ENCODE measurements at regions not wholly inside any gene's neighbourhood (a gene's known extent, or its start where the extent isn't known, plus 50 kb on each side); places are given as distances from the start of the nearest gene placed in this dataset.
"Not testable (repeated sequence)": the region's sequence is repeated elsewhere in the genome, so short reads cannot be mapped to it uniquely, and the experiment has no call there.

DNA sequence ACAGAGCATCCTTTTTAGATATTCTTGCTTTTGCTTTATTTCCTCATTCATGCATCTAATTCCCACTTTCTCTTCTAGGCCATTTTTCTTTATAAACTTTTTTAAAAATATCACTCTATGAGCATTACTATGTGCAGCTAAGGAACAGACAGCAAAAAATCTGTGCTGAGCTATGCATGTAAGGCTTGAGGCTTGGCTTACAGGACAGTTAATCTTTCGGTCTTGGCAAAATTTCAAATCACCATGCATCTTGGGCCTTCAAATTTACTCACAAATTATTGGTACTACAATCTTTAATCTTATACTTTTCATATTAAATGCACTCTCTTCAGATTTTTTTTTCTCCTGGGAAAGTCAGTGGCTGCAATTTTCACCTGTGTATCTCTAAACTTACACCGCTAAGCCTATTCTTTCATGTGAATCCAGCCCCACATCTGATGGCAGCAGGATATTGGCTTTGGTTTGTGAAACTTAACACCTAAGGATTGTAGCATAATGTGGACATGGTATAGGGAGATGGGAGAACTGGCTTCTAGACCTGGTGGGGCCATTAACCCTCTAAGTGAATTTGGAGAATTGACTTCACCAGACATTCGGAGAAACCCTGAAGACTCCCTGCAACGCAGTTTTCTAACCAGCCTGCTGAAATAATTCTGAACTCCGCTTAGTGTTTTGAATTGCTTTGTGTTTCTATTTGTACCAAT, 278.3 kb downstream of the SPRY1 start:
- no peak for DNase-seq (ENCODE audit: low read depth)

DNA sequence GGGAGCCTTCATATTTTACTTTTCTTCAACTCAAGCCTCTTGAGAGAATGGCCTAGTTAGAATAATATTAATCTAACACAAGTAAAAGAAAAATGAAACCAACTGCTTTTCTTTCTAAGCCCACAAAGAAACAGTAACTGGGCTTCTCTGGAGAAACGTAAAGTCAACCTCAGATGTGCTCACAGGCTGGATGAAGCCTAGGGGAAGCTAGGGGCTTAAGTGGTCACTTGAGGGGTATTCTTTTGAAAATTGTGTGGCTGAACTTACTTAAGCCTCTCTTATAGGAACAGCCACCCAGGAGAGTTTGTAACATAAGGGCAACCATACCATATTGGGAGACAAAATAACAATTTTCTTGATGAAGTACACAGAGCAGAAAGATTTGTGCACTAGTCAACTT, 279.0 kb downstream of the SPRY1 start:
- no peak for DNase-seq (ENCODE audit: low read depth)

DNA sequence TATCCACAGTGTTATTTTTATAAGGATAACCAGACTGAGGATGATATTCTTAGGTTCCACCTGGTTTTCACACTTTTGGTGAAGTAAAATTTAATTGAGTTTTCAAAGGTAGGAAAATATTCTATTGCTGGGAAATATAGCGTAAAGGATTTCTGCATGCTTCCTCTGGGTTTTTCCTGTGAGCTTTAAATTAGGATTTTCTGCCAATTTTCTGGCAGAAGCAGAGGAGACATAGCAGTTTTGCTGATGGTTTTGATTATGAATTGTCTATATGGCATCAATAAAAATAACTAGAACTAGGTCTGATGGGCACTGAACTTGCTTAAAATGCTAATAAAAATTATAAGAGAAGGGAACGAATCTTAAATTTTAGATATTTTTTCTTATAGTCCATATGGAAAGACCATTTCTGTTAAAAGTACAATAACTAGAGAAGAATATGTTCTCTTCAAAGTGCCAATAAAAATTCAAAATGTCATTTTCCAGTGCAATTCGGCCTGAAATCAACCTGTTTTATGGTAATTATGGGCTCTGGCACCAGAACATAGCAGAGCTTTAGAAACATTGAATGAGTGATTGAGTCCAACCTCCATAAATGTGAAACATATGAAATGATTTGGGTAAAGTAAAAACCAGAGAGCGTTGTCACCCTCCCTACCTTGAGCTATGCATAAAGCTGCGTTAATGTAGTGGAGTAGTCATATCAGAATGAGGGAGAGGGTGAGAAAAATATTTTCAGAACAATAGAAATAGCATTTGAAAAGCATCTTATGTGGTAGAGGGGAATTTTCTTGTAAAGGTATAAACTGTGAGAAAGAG, 279.7 kb downstream of the SPRY1 start:
- DNase-seq (ENCODE audit: low read depth), result no peak

DNA sequence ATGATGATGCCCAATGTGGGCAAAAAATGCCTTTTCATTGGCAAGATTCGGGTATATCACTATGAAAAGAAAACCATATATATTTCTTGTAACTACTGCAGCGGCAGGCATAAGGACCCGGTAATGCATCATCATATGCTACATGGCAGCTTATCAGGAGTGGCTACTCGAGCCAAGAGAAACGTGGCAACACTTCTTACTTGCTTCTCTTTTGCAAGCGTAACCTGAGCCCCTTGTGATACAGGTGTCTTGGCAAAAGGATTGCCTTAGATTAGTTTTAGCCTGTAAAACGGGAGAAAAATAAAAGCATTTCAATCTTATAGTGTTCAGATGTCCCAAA, 280.3 kb downstream of the SPRY1 start:
- DNase-seq (ENCODE audit: low read depth), result no peak

DNA sequence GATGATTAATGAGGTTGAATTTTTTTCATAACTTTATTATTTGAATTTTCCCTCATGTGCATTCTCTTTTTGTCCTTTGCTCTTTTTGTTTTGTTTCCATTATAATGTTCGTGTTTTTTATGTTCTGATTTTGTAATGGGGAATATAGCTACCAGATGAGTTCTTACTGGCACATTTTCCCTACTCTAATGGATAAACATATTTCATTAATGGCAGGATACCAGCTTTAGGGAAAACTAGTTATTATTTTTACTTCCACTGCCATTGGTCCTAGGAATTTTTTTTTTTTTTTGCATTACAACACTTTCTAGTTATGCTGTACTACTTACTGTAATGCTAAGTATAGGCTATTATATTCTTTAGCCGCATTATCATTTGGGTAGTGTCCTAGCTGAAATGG, 286.3 kb downstream of the SPRY1 start:
- no peak for DNase-seq (ENCODE audit: low read depth)

DNA sequence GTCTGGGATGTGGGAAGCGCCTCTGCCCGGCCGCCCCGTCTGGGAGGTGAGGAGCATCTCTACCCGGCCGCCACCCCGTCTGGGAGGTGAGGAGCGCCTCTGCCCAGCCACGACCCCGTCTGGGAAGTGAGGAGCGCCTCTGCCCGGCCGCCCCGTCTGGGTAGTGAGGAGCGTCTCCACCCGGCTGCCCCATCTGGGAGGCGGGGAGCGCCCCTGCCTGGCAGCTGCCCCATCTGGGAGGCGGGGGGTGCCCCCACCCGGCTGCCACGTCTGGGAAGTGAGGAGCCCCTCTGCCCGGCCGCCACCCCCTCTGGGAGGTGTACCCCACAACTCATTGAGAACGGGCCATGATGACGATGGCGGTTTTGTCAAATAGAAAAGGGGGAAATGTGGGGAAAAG, 288.3 kb downstream of the SPRY1 start:
- DNase-seq (ENCODE audit: low read depth), result not testable (repeated sequence)

DNA sequence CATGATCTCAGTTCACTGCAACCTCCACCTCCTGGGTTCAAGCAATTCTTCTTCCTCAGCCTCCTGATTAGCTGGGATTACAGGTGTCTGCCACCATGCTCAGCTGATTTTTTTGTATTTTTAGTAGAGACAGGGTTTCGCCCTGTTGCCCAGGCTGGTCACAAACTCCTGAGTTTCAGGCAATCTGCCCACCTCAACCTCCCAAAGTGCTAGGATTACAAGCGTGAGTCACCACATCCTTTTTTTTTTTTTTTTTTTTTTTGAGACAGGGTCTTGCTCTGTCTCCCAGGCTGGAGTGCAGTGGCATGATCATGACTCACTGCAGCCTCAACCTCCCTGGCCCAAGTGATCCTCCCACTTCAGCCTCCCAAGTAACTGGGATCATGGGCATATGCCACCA, 298.9 kb downstream of the SPRY1 start:
- not testable (repeated sequence) for DNase-seq (ENCODE audit: low read depth)

DNA sequence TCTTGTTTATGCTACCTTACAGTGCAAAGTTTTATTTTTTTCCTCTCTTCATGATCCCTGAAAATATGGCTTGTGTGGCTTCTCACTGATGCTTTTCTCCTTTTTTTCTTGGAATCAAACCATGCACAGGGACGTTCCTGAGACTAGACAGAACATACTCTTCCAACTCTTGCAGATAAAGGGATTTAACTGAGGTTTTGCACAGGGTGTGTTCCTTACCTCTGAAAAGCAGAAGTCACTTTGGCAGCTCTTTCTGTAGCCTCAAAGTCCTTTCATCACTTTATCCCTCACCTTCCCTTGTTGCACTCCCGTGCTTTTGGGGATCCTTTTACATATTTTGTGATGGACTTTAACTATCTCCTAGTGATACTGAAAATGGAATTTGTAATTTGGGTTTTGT, 300.1 kb downstream of the SPRY1 start:
- no peak for DNase-seq (ENCODE audit: low read depth)

DNA sequence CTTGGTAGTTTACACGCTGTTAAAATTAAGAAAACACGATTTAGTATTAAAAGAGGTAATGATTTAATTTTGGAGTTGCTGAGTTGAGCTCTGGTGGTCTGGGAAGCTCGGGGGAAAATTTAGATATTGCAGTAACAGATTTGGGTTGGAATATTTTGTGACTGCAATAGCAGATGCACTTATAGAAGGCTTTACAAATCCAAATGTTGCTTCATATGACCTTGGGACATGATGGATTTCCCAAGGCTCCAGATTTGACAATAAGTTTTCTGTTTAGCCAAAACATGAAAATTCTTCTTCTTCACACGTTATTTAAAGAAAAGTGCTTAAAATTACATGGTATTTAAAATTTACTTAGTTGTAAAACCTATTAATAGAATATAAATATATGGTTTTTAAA, 302.0 kb downstream of the SPRY1 start:
- no peak for DNase-seq (ENCODE audit: low read depth)

DNA sequence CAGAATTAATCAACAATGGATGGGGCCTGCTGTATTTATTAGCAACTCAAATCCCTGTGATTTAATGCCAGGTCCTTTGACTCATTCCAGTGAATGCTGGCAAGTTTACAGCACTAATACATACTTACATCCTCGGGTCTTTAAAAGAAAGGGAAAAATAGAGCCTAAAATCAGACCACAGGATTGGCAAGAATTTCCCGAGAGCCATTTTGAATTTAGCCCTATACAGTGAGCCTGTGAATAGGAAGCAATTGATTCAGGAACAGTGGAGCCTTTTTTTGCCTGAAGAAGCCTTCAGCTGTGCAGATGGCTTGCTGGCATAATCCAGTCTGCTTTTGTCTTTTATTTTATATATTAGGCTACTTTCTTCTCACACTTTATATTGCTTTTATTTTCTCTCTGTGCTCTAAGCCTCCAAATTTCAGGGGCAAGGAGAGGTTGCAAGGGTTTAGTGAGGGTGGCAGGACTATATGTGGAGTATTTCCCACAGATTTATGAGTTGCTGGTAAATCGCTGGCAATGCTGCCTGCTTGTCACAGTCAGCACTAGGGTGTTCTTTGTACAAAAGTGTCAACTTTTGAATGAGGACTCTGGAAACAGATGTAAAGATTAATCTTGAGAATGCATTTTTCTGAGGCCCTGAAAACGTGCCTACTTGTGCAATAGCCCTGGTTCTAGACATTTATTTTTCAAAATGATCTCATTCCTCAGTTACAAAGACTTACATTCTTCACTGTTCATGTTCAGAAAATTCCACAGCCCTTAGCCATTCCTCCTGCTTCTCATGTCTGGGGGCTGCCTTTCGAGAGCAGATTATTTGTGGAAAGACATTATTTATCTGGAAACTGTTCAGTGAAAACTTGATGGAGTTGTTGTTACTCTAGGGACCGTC, 303.5 kb downstream of the SPRY1 start:
- no peak for DNase-seq (ENCODE audit: low read depth)

DNA sequence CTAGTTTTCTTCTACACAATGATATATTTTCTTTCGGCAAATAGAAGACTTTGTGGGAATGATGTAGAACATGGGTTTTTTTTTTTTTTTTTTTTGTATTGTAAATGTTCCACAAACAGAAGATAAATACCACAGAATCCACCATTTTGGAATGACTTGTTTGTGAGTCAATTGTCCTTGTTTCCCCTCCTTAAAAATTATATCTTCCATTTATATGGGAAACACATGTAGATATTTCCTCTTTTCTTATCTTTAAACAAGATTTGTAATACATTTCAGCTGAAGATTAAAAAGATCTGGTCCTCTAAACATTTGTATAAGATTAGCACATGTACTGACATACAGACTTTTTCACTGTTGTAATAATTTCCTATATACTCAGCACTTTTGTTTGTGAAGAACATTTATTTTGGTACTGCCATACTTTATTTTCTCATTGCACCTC, 304.6 kb downstream of the SPRY1 start:
- no peak for DNase-seq (ENCODE audit: low read depth)

DNA sequence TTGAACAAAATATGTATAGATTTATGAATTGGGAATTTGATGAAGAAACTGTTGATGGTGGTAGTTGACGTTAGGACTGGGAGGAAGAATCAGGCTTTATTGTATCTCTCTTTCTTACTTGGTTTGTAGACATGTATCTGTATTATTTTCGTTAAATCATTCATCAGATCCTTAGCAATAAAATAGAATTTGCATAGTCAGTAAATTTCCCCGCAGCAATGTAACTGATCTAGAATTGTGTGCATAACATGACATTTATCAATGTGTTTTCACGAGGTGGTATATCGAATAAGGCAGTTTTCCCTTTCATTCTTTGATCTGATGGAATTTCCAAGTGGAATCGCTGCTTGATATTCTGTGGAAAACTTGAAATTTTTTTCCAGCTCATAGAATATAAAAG, 308.8 kb downstream of the SPRY1 start:
- no peak for DNase-seq (ENCODE audit: low read depth)

DNA sequence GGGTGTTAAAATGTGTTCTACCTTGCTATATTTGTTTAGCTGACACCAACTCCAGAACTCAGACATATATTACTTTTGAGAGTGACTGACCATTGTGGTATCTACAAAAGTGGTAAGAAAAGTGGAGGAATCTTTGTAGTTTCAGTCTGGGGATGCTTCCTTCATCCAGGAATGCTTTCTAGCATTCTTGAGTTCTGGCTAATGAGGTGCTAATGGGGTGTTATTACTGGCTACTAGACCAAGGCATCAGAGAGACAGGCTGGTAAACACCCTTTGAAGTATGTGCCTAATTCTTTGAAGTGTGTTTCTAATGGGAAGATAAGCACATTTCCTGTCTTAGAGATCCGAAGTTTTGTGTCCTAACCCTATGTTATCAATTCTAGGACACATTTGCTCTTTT, 310.4 kb downstream of the SPRY1 start:
- DNase-seq (ENCODE audit: low read depth), result no peak

DNA sequence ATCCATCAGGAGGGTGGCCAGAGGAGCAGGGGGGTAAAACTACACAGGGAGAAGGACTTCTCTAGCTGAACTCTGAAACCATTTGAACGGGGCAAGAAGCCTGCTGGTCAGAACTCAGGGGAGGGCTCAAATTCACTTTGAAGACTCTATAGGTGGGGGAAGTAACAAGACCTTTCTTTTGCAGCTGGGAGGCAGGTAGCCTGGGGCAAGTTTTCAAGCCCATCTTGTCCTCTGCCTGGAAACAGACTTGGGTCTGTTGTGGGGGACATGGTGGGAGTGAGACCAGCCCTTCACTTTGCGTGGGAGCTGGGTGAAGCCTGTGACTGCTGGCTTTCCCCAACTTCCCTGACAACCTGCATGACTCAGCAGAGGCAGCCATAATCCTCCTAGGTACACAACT, 312.3 kb downstream of the SPRY1 start:
- no peak for DNase-seq (ENCODE audit: low read depth)

DNA sequence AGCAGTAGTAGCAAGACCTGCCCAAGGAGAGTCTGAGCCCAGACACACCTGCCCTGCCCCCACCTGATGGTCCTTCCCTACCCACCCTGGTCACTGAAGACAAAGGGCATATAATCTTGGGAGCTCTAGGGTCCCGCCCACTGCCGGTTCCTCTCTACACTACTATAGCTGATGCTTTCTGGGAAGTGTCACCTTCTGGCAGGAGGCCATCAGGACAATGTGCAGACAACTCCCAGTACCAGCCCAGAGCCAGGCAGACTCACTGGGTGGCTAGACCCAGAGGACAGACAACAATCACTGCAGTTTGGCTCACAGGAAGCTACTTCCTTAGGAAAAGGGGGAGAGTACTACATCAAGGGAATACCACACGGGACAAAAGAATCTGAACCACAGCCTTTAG, 312.7 kb downstream of the SPRY1 start:
- DNase-seq (ENCODE audit: low read depth), result no peak

DNA sequence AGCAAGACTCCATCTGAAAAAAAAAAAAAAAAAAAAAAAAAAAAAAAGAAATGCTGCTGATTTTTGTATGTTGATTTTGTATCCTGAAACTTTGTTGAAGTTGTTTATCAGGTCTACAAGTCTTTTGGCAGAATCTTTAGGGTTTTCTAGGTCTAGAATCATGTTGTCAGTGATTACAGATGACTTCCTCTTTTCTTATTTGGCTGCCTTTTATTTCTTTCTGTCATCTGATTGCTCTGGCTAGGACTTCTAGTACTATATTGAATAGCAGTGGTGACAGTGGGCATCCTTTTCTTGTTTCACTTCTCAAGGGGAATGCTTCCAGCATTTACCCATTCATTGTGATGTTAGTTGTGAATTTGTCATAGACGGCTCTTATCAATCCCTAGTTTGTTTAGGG, 334.4 kb downstream of the SPRY1 start:
- DNase-seq (ENCODE audit: low read depth), result no peak

DNA sequence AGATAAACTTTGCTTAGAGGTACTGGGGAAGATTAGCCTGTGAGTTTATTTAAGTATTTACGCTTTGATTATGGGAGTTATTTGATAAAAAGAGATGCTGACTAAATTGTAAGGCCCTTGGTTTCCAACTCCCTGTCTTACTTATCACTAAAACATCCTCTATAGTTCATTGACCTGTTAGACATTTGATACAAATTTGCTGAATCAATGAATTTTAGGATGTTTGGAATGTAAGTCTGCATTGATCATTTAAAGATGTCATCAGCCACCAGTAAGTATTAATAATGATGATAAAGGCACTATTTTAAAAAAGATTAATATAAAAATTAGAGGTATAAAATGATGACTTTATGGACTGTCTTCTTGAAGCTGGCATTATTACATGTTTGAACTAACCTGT, 340.6 kb downstream of the SPRY1 start:
- DNase-seq (ENCODE audit: low read depth), result no peak

DNA sequence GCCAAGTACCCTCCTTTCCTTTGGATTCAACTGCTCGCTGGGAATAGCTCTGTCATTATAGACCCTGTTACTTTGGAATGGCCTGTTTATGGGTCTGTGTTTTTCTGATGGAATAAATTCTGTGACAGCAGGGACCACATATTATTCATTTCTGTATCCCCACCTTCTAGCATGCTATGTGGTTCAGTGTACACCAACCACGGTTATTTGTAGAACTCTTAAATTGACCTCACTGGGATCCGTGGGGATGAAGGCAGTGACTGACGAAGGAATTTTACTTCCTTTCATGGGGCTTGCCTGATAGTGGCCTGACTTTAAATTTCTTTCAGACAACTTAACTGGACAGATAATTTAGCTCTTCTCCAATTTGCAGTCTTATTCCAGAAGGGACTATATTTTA, 343.2 kb downstream of the SPRY1 start:
- no peak for DNase-seq (ENCODE audit: low read depth)

DNA sequence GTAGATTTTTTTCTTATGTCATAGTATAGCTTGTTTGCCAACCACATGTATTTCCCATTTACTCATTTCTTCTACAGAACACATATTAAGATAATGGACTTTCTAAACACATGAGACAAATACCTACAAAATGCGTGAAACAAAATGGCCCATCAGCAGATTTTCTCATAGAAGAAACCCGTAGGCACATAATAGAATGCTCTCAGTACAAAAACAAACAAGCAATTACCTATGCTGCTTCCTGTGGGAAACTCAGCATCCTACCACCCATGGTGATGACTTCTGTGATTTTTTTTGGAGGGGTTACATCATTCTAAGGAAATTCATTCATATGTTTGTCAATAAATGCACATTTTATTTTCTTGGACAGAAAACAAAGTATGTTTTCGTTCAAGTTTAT, 343.6 kb downstream of the SPRY1 start:
- no peak for DNase-seq (ENCODE audit: low read depth)

DNA sequence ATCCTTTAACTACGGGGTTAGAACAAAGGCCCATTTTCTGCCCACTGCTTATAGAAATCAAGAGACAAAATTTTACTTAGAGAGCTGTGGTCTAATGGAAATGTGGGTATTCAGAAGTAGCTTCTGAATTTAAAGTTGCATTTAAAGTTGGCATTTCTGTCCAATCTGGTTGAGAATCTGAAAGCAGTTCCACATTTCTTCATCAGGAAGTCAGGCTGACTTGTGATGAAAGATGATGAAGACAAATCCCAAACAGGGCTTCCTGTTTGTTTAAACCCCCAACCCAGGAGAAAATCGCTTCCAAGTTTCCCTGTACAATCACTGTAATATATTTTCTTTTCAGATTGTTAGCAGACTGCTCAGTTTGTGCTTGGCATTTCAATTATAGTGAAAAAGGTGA, 345.3 kb downstream of the SPRY1 start:
- no peak for DNase-seq (ENCODE audit: low read depth)

DNA sequence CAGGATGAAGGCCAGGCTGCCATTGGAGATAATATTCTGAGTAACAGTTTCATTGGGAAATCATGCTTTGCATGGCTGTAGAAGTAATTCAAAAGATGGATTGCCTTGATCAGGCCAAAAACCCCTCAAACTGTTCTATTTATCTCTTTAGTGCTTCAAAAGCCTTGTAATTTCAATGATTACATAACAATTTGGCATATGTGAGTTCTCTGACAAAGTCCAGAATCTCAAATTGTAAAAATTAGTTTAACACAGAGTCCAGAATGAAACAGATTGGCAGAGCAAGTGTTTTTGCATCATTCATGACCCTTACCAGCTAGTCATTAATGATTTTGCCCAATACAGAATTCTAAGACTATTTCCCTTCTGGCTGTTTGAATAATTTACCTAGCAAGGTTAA, 347.3 kb downstream of the SPRY1 start:
- no peak for DNase-seq (ENCODE audit: low read depth)

DNA sequence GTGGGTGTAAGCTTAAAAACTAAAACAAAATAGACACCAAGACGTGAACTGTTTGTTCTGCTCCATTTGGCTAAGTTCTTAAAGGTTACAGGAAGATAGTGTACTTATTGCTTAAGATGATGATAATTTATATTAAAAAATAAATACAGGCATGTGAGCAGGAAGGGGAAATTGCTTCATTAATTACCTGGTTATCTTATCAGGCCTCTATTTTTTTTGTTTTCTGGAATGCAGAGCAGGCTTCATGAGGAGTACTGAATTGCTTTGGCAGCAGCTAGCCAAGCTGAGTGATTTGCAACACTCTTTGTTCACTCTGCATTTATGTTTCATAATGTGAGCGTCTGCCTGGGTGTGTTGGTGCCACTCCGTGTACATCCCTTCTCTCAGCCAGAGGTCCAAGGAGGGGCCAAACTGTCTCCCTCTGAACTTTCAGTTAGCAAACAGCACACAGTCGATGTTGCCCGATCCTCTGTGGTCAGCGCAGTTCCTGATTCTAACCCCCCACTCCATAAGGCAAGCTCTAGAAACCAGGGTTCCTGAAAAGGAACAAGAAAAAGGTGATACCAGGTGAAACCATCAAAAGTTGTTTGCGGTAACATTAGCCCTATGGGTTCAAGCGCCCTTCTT, 348.2 kb downstream of the SPRY1 start:
- DNase-seq (ENCODE audit: low read depth), result no peak

Data from CMK (cell line).